DND-41 (cell line): ENCODE measurements at regions not wholly inside any gene's neighbourhood (a gene's known extent, or its start where the extent isn't known, plus 50 kb on each side); places are given as distances from the start of the nearest gene placed in this dataset.

ENCODE experiments used
- CTCF ChIP-seq: IDR thresholded peaks from 2 replicates; pipeline ENCODE4 v1.5.1; 2012; ENCODE audit warnings: borderline replicate concordance, low read length, moderate library complexity, mild to moderate bottlenecking; ENCODE audit not compliant: poor library complexity, severe bottlenecking; ENCODE audit errors: extremely low read depth
- EZH2 ChIP-seq: IDR thresholded peaks from 3 replicates; pipeline ENCODE4 v1.6.1; 2012; ENCODE audit warnings: borderline replicate concordance, low read depth, mild to moderate bottlenecking, moderate library complexity, low read length, inconsistent platforms; ENCODE audit not compliant: severe bottlenecking

GRCh38 chr6:156391061-156391672 lies 386.0 kb upstream of the ARID1B start:
- TF ChIP-seq CTCF: no peak
- TF ChIP-seq EZH2: no peak
